Suprapubic skin (tissue), 4 donors: ENCODE measurements at regions not wholly inside any gene's neighbourhood (a gene's known extent, or its start where the extent isn't known, plus 50 kb on each side); places are given as distances from the start of the nearest gene placed in this dataset.

Source experiments
- EP300 ChIP-seq: sonication (generic); formaldehyde crosslinking; IDR thresholded peaks from one replicate; pipeline ENCODE4 v1.6.1; 2017; ENCODE audit warnings: antibody characterized with exemption
- POLR2A ChIP-seq, 2 donors: fragments of 450-650 bp; IDR thresholded peaks; one replicate each; pipeline ENCODE4 v1.6.1; 2017; ENCODE audit warnings: antibody characterized with exemption in 2 of 2, mild to moderate bottlenecking in 2 of 2, moderate library complexity in 2 of 2
- POLR2AphosphoS5 ChIP-seq, 3 donors: sonication (generic); formaldehyde crosslinking; IDR thresholded peaks; one replicate each; pipeline ENCODE4 v1.6.1; 2017; ENCODE audit warnings: antibody characterized with exemption in 3 of 3
- TF ChIP-seq, protein P1 (sequence below), 2 donors: fragments of 200-600 bp in 1 of 2; fragments of 450-650 bp in 1 of 2; sonication (generic) in 1 of 2; IDR thresholded peaks; one replicate each; pipeline ENCODE4 v1.5.1; 2016 to 2019; ENCODE audit warnings: antibody characterized with exemption in 2 of 2, mild to moderate bottlenecking in 1 of 2, moderate library complexity in 1 of 2

DNA sequence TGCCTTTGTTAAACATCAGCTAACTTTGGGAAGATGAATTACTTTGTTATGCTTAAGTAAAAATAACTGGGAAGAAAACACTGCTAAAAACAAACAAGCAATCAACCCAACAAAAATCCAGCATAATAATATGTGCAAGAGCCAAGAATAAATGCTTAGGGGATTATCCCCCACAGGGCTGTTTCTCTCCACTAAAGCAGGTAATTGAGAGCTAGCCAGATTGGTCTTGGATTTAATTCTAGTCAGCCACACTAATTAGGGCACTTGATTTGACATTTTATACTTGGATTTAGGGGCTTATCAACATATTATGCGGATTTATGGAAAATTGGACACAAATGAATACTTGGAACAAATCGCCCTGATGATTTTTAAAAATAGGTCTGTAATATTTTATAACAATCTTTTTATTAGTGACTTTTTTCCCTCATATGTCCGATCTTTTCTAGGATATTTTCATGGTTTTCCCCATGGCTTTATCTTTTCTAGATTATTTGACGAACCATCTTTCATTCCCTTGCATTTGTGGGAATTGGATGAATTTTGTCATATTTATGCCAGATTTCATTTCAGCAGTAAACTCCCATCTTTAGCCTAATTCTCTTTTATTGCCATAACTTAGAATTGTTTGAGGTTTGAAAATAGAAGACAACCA, 199.1 kb upstream of the NXPH2 start:
- TF ChIP-seq, protein P1, sequence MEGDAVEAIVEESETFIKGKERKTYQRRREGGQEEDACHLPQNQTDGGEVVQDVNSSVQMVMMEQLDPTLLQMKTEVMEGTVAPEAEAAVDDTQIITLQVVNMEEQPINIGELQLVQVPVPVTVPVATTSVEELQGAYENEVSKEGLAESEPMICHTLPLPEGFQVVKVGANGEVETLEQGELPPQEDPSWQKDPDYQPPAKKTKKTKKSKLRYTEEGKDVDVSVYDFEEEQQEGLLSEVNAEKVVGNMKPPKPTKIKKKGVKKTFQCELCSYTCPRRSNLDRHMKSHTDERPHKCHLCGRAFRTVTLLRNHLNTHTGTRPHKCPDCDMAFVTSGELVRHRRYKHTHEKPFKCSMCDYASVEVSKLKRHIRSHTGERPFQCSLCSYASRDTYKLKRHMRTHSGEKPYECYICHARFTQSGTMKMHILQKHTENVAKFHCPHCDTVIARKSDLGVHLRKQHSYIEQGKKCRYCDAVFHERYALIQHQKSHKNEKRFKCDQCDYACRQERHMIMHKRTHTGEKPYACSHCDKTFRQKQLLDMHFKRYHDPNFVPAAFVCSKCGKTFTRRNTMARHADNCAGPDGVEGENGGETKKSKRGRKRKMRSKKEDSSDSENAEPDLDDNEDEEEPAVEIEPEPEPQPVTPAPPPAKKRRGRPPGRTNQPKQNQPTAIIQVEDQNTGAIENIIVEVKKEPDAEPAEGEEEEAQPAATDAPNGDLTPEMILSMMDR (IDR thresholded peaks at IDR 0.05): no peak
- TF ChIP-seq POLR2A (IDR thresholded peaks at IDR 0.05) (no peak), EP300 (no peak), POLR2AphosphoS5 (IDR thresholded peaks at IDR 0.05) (no peak)
